Left lung (tissue), 4 donors: ENCODE measurements at regions not wholly inside any gene's neighbourhood (a gene's known extent, or its start where the extent isn't known, plus 50 kb on each side); places are given as distances from the start of the nearest gene placed in this dataset.

ENCODE experiments used
- ATAC-seq: fragments of 200-7000 bp; cut with Tn5 transposase; one replicate; pipeline ENCODE4 v1.9.1; 2020; ENCODE audit warnings: moderate library complexity
- DNase-seq, 4 donors: peaks; one replicate each; pipeline ENCODE4 v3.0.0-alpha.2; 2013 to 2020
- H3K27ac ChIP-seq, 2 donors: fragments of 200-600 bp; sonication (generic) in 1 of 2; one replicate each; pipeline versions ENCODE4 v1.5.0 to v1.8.0; 2020 to 2021
- H3K27me3 ChIP-seq, 2 donors: fragments of 200-600 bp; sonication (generic) in 1 of 2; one replicate each; pipeline versions ENCODE4 v1.5.0 to v1.8.0; 2020 to 2021
- H3K36me3 ChIP-seq, 2 donors: fragments of 200-600 bp; sonication (generic) in 1 of 2; one replicate each; pipeline versions ENCODE4 v1.5.0 to v1.8.0; 2020 to 2021
- H3K4me1 ChIP-seq, 2 donors: fragments of 200-600 bp; one replicate each; pipeline ENCODE4 v1.8.0; 2021
- H3K4me3 ChIP-seq, 2 donors: fragments of 200-600 bp; sonication (generic) in 1 of 2; one replicate each; pipeline versions ENCODE4 v1.5.0 to v1.8.0; 2020 to 2021; ENCODE audit warnings: mild to moderate bottlenecking in 1 of 2
- H3K9me3 ChIP-seq, 2 donors: fragments of 200-600 bp; sonication (generic) in 1 of 2; one replicate each; pipeline versions ENCODE4 v1.5.0 to v1.8.0; 2020 to 2021
- intact Hi-C, 2 donors: fragments of 100-400 bp; cut with DNase I; formaldehyde crosslinking; loops; one replicate each; pipeline versions ENCODE4 v1.11.2 to v1.14.2; 2022
- TF ChIP-seq, protein P1 (sequence below), 2 donors: fragments of 200-600 bp; sonication (generic) in 1 of 2; IDR thresholded peaks; one replicate each; pipeline versions ENCODE4 v1.5.0 to v1.8.0; 2021; ENCODE audit warnings: antibody characterized with exemption in 2 of 2
- donor health status: DM: no; HTN: yes; CAD: no.
- donor health status: DM: no; HTN: no; CAD: no.

DNA sequence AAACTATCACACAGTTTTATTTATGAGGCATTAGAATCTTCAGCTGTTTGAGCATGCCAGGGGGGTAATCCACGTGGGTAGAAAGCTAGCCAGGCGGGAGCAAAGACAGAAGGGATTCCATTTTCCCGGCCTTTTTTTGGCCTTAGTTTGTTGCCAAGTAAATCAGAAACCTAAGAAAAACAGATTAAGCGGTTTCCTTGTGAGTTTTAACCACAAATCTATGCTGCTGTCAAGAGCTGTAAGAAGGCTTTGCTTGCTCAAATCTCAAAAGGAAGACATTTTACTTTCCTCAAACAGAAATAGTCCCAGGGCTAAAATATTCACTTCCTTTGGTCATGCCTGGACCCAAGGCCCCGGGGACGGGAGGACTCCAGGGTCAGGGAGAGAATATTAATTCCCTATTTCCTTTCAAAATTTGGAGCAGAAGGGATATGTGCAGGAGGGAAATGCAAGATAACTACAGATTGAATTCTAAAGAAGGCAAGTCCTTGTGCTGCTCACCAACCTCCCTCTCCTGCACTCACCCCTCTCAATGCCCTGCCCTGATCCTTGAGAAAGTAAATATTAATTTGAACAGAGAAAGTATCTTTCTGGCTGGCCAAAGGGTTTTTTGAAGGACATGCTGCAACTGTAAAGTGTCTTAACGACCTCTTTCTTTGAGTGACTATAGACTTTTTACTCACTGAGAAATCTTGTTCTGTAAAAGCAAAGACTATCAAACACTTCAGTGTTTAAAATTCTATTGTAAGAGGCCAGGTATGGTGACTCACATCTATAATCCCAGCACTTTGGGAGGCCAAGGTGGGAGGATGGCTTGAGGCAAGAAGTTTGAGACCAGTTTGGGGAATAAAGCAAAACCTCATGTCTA lies 75.7 kb downstream of the HSD17B6 start:
- no peaks in the 10 kb centered on the region for H3K27me3 ChIP-seq

More for the DNA sequence above, 75.7 kb downstream of the HSD17B6 start:
- ATAC-seq (peak; percentile 74), DNase-seq (peak in 1 of 4 donors; percentile 38)
- TF ChIP-seq, protein P1, sequence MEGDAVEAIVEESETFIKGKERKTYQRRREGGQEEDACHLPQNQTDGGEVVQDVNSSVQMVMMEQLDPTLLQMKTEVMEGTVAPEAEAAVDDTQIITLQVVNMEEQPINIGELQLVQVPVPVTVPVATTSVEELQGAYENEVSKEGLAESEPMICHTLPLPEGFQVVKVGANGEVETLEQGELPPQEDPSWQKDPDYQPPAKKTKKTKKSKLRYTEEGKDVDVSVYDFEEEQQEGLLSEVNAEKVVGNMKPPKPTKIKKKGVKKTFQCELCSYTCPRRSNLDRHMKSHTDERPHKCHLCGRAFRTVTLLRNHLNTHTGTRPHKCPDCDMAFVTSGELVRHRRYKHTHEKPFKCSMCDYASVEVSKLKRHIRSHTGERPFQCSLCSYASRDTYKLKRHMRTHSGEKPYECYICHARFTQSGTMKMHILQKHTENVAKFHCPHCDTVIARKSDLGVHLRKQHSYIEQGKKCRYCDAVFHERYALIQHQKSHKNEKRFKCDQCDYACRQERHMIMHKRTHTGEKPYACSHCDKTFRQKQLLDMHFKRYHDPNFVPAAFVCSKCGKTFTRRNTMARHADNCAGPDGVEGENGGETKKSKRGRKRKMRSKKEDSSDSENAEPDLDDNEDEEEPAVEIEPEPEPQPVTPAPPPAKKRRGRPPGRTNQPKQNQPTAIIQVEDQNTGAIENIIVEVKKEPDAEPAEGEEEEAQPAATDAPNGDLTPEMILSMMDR (IDR thresholded peaks at IDR 0.05), result no peak
- Histone ChIP-seq H3K4me3 (no peak overlapping the region), H3K9me3 (no peaks in the 10 kb centered on the region), H3K36me3 (no peaks in the 10 kb centered on the region), H3K4me1 (peaks cover 6 to 30% of the 10 kb centered on the region in 2 donors), H3K27ac (peak overlapping the region; percentile 60 to 64)
- intact Hi-C loops, result no loop called here
